Natural killer cell treated with Interleukin-12 subunit alpha and Interleukin-12 subunit beta and Interleukin-15 and Interleukin-18, amount 100 ng/mL, for 72 hours (primary cell): ENCODE measurements at regions not wholly inside any gene's neighbourhood (a gene's known extent, or its start where the extent isn't known, plus 50 kb on each side); places are given as distances from the start of the nearest gene placed in this dataset.

Experiments used
- ATAC-seq, 2 donors: fragments of 150-1000 bp; cut with Tn5 transposase in 1 of 2; sonication (Bioruptor Pico), chemical (Tn5 transposase) in 1 of 2; 2 replicates each; pipeline ENCODE4 v1.10.0; 2021
- DNase-seq: peaks from one replicate; pipeline ENCODE4 v3.0.0; 2022; ENCODE audit warnings: low spot score
- H3K27ac Mint-ChIP-seq, 2 donors: 1 replicate in 1 of 2; 2 replicates in 1 of 2; pipeline ENCODE4 v1.8.0; 2022; ENCODE audit warnings: mixed read lengths in 2 of 2, mild to moderate bottlenecking in 1 of 2, moderate library complexity in 1 of 2
- H3K27me3 Mint-ChIP-seq, 2 donors: 1 replicate in 1 of 2; 2 replicates in 1 of 2; pipeline ENCODE4 v1.8.0; 2022; ENCODE audit warnings: mixed read lengths in 2 of 2
- H3K36me3 Mint-ChIP-seq: one replicate; pipeline ENCODE4 v1.8.0; 2022; ENCODE audit warnings: mixed read lengths
- H3K4me1 Mint-ChIP-seq, 2 donors: 1 replicate in 1 of 2; 2 replicates in 1 of 2; pipeline ENCODE4 v1.8.0; 2022; ENCODE audit warnings: low read depth in 2 of 2, mixed read lengths in 2 of 2, mild to moderate bottlenecking in 1 of 2
- H3K4me3 Mint-ChIP-seq: one replicate; pipeline ENCODE4 v1.8.0; 2022; ENCODE audit warnings: mixed read lengths
- H3K9me3 Mint-ChIP-seq: 2 replicates; pipeline ENCODE4 v1.8.0; 2022; ENCODE audit warnings: mixed read lengths

- DNase-seq (no peak), ATAC-seq (no peak)
- H3K9me3 Mint-ChIP-seq, result peaks cover 3% of the 10 kb centered on the region
- no peak overlapping the region for H3K27ac Mint-ChIP-seq
- no peaks in the 10 kb centered on the region for H3K27me3 Mint-ChIP-seq
- no peaks in the 10 kb centered on the region for H3K4me1 Mint-ChIP-seq
- no peaks in the 10 kb centered on the region for H3K36me3 Mint-ChIP-seq
- H3K4me3 Mint-ChIP-seq, result no peak overlapping the region
Measured at GRCh38 chr2:219987830-219988229, 360.4 kb downstream of the SLC4A3 start.

GRCh38 chr2:219989744-219990143, 362.3 kb downstream of the SLC4A3 start:
- Mint-ChIP-seq H3K36me3 (no peaks in the 10 kb centered on the region), H3K9me3 (peaks cover 3% of the 10 kb centered on the region), H3K4me3 (no peak overlapping the region), H3K27me3 (no peaks in the 10 kb centered on the region), H3K4me1 (no peaks in the 10 kb centered on the region), H3K27ac (no peak overlapping the region)
- ATAC-seq, result no peak
- no peak for DNase-seq

- H3K36me3 Mint-ChIP-seq, result no peaks in the 10 kb centered on the region
- H3K9me3 Mint-ChIP-seq, result peaks cover 3% of the 10 kb centered on the region
- no peak overlapping the region for H3K27ac Mint-ChIP-seq
- H3K4me3 Mint-ChIP-seq, result no peak overlapping the region
- no peaks in the 10 kb centered on the region for H3K4me1 Mint-ChIP-seq
- H3K27me3 Mint-ChIP-seq, result no peaks in the 10 kb centered on the region
- ATAC-seq, result no peak
- no peak for DNase-seq
Measured at GRCh38 chr2:219991116-219991515, 363.7 kb downstream of the SLC4A3 start.

- peaks cover 3% of the 10 kb centered on the region for H3K9me3 Mint-ChIP-seq
- no peak overlapping the region for H3K27ac Mint-ChIP-seq
- DNase-seq (no peak), ATAC-seq (no peak)
- no peaks in the 10 kb centered on the region for H3K36me3 Mint-ChIP-seq
- H3K27me3 Mint-ChIP-seq, result no peaks in the 10 kb centered on the region
- no peak overlapping the region for H3K4me3 Mint-ChIP-seq
- no peaks in the 10 kb centered on the region for H3K4me1 Mint-ChIP-seq
Measured at GRCh38 chr2:219995399-219995798, 368.0 kb downstream of the SLC4A3 start.

- Mint-ChIP-seq H3K27ac (no peak overlapping the region), H3K9me3 (peaks cover under 1% of the 10 kb centered on the region), H3K4me1 (no peaks in the 10 kb centered on the region), H3K27me3 (no peaks in the 10 kb centered on the region), H3K4me3 (no peak overlapping the region), H3K36me3 (no peaks in the 10 kb centered on the region)
- DNase-seq (no peak), ATAC-seq (no peak)
Measured at GRCh38 chr2:219995991-219996765, 368.7 kb downstream of the SLC4A3 start.

- Mint-ChIP-seq H3K4me1 (no peaks in the 10 kb centered on the region), H3K36me3 (no peaks in the 10 kb centered on the region), H3K27me3 (no peaks in the 10 kb centered on the region), H3K9me3 (no peaks in the 10 kb centered on the region), H3K27ac (no peak overlapping the region), H3K4me3 (no peak overlapping the region)
- DNase-seq (no peak), ATAC-seq (no peak)
Measured at GRCh38 chr2:219997341-219997851, 370.0 kb downstream of the SLC4A3 start.

- Mint-ChIP-seq H3K4me1 (no peaks in the 10 kb centered on the region), H3K4me3 (no peak overlapping the region), H3K27ac (no peak overlapping the region), H3K27me3 (no peaks in the 10 kb centered on the region), H3K36me3 (no peaks in the 10 kb centered on the region), H3K9me3 (no peaks in the 10 kb centered on the region)
- no peak for DNase-seq
- no peak for ATAC-seq
Measured at GRCh38 chr2:219998107-219998506, 370.7 kb downstream of the SLC4A3 start.

GRCh38 chr2:219998714-219999227, 371.3 kb downstream of the SLC4A3 start:
- Mint-ChIP-seq H3K9me3 (peaks cover 2% of the 10 kb centered on the region), H3K36me3 (no peaks in the 10 kb centered on the region), H3K27me3 (peaks cover 0 to 2% of the 10 kb centered on the region in 2 donors), H3K27ac (no peak overlapping the region), H3K4me3 (no peak overlapping the region), H3K4me1 (no peaks in the 10 kb centered on the region)
- no peak for ATAC-seq
- DNase-seq, result no peak

GRCh38 chr2:220000080-220000479, 372.6 kb downstream of the SLC4A3 start:
- Mint-ChIP-seq H3K27me3 (peaks cover 3 to 7% of the 10 kb centered on the region in 2 donors), H3K36me3 (no peaks in the 10 kb centered on the region), H3K27ac (no peak overlapping the region), H3K4me3 (no peak overlapping the region), H3K9me3 (peaks cover 5% of the 10 kb centered on the region), H3K4me1 (no peaks in the 10 kb centered on the region)
- no peak for ATAC-seq
- no peak for DNase-seq

GRCh38 chr2:220000586-220000985, 373.2 kb downstream of the SLC4A3 start:
- no peak overlapping the region for H3K4me3 Mint-ChIP-seq
- H3K9me3 Mint-ChIP-seq, result peaks cover 5% of the 10 kb centered on the region
- peaks cover 3 to 7% of the 10 kb centered on the region in 2 donors for H3K27me3 Mint-ChIP-seq
- H3K4me1 Mint-ChIP-seq, result no peaks in the 10 kb centered on the region
- no peak overlapping the region for H3K27ac Mint-ChIP-seq
- no peaks in the 10 kb centered on the region for H3K36me3 Mint-ChIP-seq
- ATAC-seq (no peak), DNase-seq (no peak)

GRCh38 chr2:220001751-220002150, 374.3 kb downstream of the SLC4A3 start:
- peaks cover 3 to 7% of the 10 kb centered on the region in 2 donors for H3K27me3 Mint-ChIP-seq
- H3K27ac Mint-ChIP-seq, result no peak overlapping the region
- no peak overlapping the region for H3K4me3 Mint-ChIP-seq
- H3K36me3 Mint-ChIP-seq, result no peaks in the 10 kb centered on the region
- no peak for DNase-seq
- peaks cover 5% of the 10 kb centered on the region for H3K9me3 Mint-ChIP-seq
- H3K4me1 Mint-ChIP-seq, result no peaks in the 10 kb centered on the region
- ATAC-seq, result no peak

- Mint-ChIP-seq H3K27me3 (peaks cover 3 to 7% of the 10 kb centered on the region in 2 donors), H3K27ac (no peak overlapping the region), H3K36me3 (no peaks in the 10 kb centered on the region), H3K4me3 (no peak overlapping the region), H3K9me3 (peaks cover 5% of the 10 kb centered on the region), H3K4me1 (no peaks in the 10 kb centered on the region)
- DNase-seq (no peak), ATAC-seq (no peak)
Measured at GRCh38 chr2:220002251-220002650, 374.8 kb downstream of the SLC4A3 start.

- peaks cover 3 to 7% of the 10 kb centered on the region in 2 donors for H3K27me3 Mint-ChIP-seq
- no peak overlapping the region for H3K4me3 Mint-ChIP-seq
- no peaks in the 10 kb centered on the region for H3K36me3 Mint-ChIP-seq
- H3K4me1 Mint-ChIP-seq, result no peaks in the 10 kb centered on the region
- peaks cover 5% of the 10 kb centered on the region for H3K9me3 Mint-ChIP-seq
- DNase-seq (no peak), ATAC-seq (no peak)
- H3K27ac Mint-ChIP-seq, result no peak overlapping the region
Measured at GRCh38 chr2:220002699-220003098, 375.3 kb downstream of the SLC4A3 start.

GRCh38 chr2:220005362-220005761, 377.9 kb downstream of the SLC4A3 start:
- Mint-ChIP-seq H3K9me3 (peaks cover 5% of the 10 kb centered on the region), H3K36me3 (no peaks in the 10 kb centered on the region), H3K27me3 (peaks cover 3 to 7% of the 10 kb centered on the region in 2 donors), H3K27ac (no peak overlapping the region), H3K4me1 (no peaks in the 10 kb centered on the region), H3K4me3 (no peak overlapping the region)
- no peak for ATAC-seq
- DNase-seq, result no peak
